GM18499 (cell line): ENCODE measurements at regions not wholly inside any gene's neighbourhood (a gene's known extent, or its start where the extent isn't known, plus 50 kb on each side); places are given as distances from the start of the nearest gene placed in this dataset.
"Not testable (repeated sequence)": the region's sequence is repeated elsewhere in the genome, so short reads cannot be mapped to it uniquely, and the experiment has no call there.

Source experiments
- ATAC-seq: cut with Tn5 transposase; IDR thresholded peaks from one replicate; pipeline ENCODE4 v1.9.1; 2021; ENCODE audit warnings: moderate number of reproducible peaks; ENCODE audit not compliant: insufficient read depth, unreplicated experiment

DNA sequence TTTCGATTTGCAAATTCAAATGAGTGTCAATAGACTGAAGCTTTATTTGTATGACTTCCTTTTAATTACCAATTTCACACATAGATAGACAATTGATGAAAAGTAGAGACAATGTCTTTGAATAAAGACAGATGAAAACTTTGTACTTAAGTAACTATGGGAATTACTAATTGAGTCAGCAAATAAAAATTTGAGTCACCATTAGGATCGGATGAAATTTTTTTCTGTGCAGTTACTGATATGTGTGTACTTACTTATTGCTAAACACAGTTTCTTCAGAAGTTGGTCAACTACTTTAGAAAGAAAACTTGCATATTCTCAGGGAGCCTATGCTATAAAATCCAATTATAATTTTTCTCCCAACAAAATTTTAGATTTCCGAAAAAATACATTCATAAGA, 224.9 kb upstream of the SLC16A7 start:
- no peak for ATAC-seq

DNA sequence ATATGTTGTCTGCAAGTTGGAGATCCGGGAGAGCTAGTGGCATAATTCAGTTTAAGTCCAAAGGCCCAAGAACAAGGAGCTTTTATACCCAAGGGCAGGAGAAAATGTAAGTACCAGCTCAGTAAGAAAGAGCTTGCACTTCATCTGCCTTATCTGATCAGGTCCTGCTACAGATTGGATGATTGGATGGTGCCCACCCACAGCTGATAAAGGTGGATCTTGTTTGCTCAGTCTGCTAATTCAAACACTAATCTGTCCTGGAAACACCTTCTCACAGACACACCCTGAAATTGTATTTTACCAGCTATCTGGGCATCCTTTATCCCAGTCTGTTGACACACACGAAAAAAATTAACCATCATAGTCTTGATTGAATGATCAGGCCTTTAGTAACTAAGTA, 230.7 kb upstream of the SLC16A7 start:
- no peak for ATAC-seq

DNA sequence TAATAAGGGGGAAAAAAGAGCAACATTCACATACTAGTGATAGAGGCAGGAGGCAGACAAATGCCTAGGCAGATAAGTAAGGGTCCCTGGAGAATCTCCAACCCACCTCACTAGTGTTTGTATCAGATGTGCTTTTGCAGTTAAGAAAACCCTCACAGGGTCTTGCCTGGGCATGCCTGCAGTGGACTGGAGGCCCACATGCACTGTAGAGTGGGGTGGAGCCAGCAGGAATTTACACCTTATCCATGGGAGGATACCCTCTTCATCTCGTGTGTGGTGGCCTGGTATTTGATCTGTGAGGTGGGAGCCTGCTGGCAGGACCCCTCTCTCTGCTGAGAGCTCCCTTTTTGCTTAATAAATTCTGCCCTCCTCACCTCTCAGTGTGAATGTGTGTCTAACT, 238.0 kb upstream of the SLC16A7 start:
- ATAC-seq: no peak

DNA sequence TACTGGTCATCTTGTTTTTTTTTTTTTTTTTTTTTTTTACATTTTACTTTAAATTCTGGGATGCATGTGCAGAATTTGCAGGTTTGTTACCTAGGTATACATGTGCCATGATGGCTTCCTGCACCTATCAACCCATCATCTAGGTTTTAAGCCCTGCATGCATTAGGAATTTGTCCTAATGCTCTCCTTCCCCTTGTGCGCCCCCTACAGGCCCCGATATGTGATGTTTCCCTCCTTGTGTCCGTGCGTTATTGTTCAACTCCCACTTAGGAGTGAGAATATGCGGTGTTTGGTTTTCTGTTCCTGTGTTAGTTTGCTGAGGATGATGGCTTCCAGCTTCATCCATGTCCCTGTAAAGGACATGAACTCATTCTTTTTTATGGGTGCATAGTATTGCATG, 249.6 kb upstream of the SLC16A7 start:
- ATAC-seq: not testable (repeated sequence)

DNA sequence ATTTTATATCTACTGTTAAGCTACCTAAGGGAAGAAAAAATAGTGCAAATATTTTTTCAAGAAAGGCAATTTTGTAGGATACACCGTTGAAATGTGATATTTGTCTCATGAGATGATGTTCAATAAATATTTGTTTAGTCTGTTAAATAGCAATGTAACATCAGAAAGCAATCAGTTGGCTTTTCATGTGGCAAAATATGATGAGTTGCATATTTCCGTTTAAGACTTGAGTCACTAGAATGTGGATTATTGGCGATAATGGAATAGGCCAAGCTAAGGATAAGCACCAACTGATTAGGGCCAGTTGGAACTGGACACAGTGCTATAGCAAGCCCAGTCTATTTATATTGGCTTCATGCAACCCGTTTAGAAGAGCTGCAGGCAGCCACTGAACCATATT, 250.4 kb upstream of the SLC16A7 start:
- no peak for ATAC-seq

DNA sequence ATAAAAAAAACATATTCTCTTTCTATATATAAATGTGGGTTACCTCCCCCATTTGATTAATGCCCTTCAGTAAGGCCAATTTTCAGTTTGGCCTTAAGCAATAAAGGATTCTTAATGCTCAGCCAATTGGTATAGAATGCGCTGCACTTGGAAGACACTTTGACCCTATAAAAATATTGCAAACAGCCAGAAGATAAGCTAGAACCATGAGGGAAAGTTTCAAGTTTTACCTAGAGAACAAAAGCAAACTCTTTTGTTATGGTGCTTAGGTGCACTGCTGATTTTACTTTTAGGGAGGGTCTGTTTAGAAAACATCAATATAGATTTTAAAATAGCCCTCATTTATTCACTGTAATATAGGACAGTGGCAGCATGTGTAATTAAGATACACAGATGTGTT, 251.6 kb upstream of the SLC16A7 start:
- ATAC-seq: no peak

DNA sequence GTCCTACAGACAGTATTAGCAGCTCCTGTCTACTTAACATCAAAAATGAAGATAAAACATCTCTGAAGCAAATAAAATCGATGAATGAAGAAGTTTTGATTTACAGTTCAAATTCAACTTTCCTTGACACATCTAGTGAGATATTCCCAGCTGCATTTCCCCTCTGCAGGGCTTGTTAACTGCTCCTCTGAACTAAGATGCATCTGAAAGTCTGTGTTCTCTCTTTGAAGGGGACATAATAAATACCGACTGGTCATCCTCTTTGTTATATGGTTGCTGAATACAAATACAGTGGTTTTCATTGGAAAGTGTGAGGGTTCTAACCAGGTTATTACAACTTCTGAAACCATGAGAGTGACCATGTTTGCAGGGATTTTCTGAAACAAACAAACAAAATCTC, 266.4 kb upstream of the SLC16A7 start:
- no peak for ATAC-seq

DNA sequence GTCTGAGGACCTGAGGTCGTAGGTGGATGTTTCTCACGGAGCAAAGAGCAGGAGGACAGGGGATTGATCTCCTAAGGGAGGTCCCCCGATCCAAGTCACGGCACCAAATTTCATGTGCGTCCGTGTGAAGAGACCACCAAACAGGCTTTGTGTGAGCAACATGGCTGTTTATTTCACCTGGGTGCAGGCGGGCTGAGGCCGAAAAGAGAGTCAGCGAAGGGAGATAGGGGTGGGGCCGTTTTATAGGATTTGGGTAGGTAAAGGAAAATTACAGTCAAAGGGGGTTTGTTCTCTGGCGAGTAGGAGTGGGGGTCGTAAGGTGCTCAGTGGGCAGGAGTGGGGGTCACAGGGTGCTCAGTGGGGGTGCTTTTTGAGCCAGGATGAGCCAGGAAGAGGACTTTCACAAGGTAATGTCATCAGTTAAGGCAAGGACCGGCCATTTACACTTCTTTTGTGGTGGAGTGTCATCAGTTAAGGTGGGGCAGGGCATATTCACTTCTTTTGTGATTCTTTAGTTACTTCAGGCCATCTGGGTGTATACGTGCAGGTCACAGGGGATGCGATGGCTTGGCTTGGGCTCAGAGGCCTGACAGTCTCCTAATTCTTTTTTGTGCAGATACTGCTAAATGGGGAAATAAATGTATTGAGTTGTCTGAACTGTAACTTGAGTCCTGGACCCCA, 267.3 kb upstream of the SLC16A7 start:
- not testable (repeated sequence) for ATAC-seq

DNA sequence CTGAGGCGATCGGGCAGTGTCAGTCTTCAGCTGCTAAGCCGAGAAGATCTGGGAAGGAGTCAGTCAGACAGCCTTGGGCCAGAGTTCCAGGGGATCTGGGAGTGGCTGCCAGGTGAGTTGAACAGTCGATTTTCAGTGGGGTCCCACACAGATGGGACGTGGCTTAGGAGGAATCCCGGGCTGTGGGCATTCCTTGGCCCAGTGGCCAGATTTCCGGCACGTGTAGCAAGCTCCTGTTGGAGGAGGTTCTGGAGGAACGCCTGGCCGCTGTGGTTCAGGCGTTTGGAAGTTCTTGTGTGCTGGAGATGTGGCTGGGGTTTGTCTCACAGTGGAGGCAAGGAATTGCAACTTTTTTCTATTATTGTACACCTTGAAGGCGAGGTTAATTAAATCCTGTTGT, 269.4 kb upstream of the SLC16A7 start:
- ATAC-seq: not testable (repeated sequence)

DNA sequence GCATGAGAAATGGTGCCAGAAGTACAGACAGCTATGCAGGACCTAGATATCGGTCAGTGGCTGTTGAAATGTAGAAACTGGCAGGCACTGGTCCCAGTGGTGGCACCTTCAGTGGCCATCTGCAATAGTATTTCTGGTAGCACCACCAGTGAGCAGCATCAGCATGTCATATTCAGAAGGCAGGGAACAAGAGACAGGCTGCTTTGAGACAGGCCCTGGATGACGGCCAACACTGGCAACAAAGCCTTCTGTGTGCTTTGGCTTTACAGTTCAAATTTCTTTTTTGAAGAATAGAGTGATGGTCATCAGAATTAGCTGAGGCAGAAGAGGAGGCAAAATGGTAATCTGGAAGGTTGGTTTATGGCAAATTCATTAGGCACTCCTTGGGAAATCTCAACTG, 273.4 kb upstream of the SLC16A7 start:
- no peak for ATAC-seq

DNA sequence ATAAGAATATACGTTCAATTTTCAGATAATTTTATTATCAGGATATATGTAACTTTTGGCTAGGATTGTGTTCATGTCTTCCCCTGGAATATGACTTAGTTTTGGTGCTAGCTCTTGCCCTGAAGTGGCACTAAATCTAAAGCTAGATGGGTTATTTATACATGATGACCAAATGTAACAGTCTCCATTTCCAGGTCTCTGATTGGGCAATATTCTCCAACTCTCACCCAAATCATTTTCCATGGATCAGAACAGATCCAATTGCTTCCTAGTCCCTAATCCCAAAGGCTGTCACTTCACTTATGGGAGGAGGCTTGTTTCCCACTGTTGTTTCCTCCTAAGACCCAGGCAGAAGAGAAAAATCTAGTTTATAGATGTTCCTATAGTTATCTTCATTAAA, 274.6 kb upstream of the SLC16A7 start:
- no peak for ATAC-seq

DNA sequence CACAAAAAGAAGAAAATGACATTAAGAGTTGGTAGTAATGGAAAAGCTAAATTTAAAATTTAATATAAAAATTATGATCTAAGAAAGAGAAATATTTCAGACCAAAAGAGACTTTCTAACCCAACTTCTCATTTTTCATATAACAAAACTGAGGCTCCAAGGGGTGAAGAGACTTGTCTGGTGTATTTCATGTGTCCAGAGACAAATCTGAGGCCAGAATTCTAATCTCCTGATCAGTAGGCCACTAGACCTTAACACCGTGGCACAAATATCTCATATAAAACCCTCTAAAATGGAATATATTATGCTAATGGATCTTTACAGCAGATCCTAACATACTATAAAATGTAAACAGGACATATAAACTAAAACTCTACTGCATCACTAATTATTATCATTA, 275.7 kb upstream of the SLC16A7 start:
- ATAC-seq: no peak

DNA sequence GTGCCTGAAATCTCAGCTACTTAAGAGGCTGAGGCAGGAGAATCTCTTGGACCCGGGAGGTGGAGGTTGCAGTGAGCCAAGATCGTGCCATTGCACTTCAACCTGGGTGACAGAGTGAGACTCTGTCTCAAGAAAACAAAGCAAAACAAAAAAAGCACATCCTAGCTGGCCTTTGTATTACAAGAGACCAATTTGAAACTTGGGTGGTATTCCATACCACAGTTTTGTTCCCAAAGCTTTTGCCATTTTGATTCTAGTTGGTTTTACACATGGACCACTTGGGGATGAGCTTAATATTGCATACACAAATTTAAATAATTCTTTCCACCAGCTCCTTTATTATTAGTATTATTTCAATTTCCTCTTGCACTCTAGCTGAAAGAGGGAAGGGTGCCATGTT, 276.9 kb upstream of the SLC16A7 start:
- no peak for ATAC-seq

DNA sequence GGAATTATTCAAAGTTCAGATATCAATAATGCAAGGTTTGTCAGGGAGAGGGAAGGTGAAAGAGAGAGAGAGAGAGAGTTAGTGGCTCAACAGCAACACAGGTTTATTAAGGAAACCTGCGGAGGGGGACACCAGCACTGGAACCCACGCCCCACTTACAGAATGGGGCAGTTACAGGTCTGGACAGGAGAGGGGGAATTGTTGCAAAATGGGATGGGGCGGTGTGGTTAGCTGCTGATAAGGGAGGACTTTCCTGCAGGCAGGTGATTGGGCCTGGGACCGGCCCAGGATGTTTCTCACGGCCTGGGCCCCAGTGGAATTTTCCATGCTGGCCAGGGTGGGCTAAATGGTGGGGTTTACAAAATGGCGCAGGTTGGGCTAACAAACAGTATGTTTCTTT, 278.2 kb upstream of the SLC16A7 start:
- ATAC-seq: no peak

DNA sequence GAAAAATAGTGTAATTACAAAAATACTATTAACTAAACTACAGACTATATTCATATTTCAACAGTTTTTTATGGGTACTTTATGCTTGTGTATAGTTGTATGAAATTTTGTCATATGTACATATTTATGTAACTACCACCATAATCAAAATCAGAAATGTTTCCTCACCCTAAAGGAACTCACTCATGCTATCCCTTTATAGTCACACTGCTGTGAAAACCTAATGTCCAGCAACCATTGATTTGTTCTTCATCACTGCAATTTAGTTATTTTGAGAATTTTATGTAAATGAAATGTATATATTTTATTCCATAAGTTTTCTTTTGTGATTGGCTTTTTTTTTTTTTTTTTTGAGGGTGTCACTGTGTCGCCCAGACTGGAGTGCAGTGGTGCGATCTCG, 278.9 kb upstream of the SLC16A7 start:
- ATAC-seq: no peak

DNA sequence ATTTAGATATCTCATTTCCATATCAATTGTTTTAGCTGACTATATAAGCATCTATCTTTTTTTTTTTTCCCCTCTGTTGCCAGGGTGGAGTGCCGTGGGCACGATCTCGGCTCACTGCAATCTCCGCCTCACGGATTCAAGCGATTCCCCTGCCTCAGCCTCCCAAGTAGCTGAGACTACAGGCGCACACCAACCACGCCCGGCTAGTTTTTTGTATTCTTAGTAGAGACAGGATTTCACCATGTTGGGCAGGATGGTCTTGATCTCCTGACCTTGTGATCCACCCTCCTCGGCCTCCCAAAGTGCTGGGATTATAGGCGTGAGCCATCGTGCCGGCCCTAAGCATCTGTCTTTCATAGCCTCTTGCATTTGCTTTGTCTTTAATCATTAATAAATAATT, 279.5 kb upstream of the SLC16A7 start:
- not testable (repeated sequence) for ATAC-seq

DNA sequence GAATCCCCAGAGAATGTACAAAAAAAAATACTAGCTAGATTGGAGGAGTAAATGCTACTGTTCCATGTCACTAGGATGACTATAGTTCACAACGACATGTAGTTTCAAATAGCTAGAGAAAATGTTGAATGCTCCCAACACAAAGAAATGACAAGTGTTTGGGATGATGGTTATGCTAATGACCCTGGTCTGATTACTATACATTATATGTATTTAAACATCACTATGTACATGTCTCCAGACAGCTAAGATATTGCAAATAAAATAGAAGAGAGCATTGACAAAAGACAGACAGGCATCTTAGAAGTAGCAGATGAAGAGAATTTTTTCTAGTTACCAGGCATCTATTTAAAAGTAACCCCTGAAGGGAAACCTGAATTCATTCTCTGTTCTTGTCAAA, 281.6 kb upstream of the SLC16A7 start:
- no peak for ATAC-seq

DNA sequence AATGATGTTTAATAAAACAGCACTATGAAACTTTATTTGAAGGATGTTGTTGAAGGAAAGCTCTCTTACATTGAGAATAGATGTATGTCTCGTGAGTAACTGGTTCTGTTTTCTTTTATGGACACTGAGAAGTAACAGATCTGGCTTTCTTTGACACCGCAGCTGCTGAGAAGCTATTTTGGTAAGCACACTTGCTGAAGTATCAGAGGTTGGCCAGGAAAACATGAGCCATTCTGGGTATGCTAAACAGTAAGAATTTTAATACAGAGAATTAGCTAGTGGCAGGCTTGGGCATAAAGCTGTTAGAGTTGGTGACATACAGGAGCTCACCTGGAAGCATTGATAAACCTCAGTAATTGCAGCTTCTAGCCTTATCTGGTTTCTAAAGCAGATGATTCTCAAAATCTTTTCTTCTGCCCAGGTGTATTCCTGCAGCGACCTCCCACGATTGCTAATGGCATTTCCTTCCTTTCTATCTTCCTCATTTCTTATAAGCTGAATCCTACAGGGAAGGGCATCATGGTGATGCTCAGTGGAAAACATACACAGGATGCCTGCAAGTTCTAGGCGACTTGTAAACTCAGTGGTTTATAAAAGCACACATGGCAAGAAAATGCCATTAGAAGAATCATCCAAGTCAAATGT, 291.6 kb upstream of the SLC16A7 start:
- no peak for ATAC-seq

DNA sequence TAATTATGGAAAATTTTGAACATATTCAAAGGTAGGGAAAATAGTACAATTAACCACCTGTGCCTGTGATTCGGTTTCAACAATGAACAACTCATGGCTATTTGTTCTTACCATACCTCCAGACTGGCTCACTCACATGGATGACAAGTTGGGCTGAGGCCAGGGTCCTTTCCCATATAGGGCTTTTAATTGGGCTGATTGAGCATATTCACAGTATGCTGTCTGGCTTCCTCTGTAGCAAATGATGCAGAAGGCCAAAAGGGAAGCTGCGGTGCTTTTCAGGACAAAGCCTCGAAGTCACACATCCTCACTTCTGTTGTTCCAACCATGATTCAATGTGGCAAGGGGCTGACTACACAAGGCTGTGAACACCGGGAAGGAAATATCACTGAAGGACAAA, 297.5 kb upstream of the SLC16A7 start:
- ATAC-seq: no peak

DNA sequence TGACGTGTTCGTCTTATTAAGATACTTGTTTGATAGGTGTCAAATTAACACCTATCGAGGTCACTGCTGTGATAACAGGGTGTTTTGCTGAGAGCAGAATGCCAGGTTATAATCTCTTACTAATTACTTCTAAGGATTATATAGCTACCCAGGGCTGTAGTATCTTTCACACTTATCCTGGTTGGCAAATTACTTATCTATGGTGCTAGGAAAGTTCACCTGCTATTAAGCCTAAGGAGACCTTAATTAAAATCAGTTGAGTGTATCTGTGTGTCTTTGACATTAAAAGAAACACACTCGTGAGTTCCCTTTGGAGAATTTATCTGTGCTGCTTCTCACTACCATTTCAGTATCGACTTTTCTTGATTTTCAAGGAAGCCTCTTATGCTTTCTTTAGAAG, 301.6 kb upstream of the SLC16A7 start:
- no peak for ATAC-seq

DNA sequence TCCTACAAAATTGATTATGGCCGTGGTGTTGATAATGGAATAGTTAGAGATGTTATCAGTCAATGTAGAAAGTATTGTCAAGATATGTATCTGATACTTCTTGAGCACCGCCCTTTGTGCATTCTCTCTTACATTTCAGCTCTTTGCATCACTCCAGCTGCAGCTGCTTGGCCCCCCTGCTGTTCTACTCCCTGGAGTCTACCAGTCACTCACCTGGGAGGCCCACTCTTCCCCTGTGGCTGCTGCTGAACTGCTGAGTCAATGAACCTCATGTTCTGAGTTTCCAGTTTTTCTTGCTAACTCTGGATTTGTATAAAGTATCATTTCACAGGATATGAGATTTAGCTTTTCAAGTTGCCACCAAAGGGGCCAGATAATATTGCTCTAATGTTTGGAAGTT, 312.8 kb upstream of the SLC16A7 start:
- ATAC-seq: no peak

DNA sequence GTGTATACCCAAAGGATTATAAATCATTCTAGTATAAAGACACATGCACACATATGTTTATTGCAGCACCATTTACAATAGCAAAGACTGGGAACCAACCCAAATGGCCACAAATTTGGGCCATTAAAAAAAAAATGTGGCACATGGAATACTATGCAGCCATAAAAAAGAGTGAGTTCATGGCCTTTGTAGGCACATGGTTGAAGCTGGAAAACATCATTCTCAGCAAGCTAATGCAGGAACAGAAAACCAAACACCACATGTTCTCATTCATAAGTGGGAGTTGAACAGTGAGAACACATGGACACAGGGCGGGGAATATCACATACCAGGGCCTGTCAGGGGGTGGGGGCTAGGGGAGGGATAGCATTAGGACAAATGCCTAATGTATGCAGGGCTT, 322.3 kb upstream of the SLC16A7 start:
- not testable (repeated sequence) for ATAC-seq
